ENCODE measurements at regions not wholly inside any gene's neighbourhood (a gene's known extent, or its start where the extent isn't known, plus 50 kb on each side); places are given as distances from the start of the nearest gene placed in this dataset.

DNA sequence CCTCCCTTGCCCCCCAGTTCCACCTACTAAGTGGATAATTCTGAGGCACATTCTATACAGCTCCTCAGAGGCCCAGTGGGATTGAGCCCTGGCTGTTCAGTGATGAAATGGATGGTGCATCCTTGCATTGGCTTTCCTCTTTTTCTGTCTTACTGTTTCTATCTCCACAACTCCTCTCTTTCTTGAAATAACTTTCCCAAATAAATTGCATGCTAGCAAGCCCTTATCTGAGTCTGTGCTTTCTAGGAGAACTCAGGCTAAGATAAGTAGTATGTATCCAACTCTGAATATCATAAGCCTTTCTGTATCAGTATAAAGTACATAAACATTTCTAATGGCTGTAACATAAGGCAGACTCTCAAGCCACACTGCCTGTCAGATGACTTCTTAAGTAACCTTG, 603.8 kb upstream of the USP24 start:
- no peak for TF ChIP-seq CTCF (conservative IDR thresholded peaks at IDR 0.05 in 1 of 2, IDR thresholded peaks at IDR 0.05 in 1 of 2; ENCODE audit: low read depth in 1 of 2, low read length in 2 of 2)
- no peak for TF ChIP-seq EZH2 (IDR thresholded peaks at IDR 0.05; ENCODE audit: low read length, missing control alignments)
